SU-DHL-6 (cell line): ENCODE measurements at regions not wholly inside any gene's neighbourhood (a gene's known extent, or its start where the extent isn't known, plus 50 kb on each side); places are given as distances from the start of the nearest gene placed in this dataset.

Experiments used
- H2AFZ ChIP-seq: fragments of 200-600 bp; sonication (generic); 2 replicates; pipeline ENCODE4 v1.6.1; 2014; ENCODE audit warnings: low read depth, mild to moderate bottlenecking, moderate library complexity, mixed read lengths, antibody characterized with exemption, low read length; ENCODE audit not compliant: severe bottlenecking
- H3F3A ChIP-seq: fragments of 200-600 bp; shearing (Covaris generic); 2 replicates; pipeline ENCODE4 v1.6.0; 2016; ENCODE audit warnings: antibody characterized with exemption, mild to moderate bottlenecking; ENCODE audit not compliant: insufficient read depth
- H3K27ac ChIP-seq: fragments of 200-600 bp; sonication (generic); 2 replicates; pipeline ENCODE4 v1.5.1; 2016; ENCODE audit warnings: low read depth, mild to moderate bottlenecking, low read length, moderate library complexity, mixed read lengths
- H3K27me3 ChIP-seq: fragments of 200-600 bp; sonication (generic), shearing (Covaris generic); 2 replicates; pipeline ENCODE4 v1.6.0; 2014; ENCODE audit warnings: mild to moderate bottlenecking, low read length
- H3K36me3 ChIP-seq: fragments of 200-600 bp; sonication (generic); 2 replicates; pipeline ENCODE4 v1.6.1; 2014; ENCODE audit warnings: mild to moderate bottlenecking, low read length, mixed read lengths
- H3K4me2 ChIP-seq: fragments of 300-600, 200-600 bp; shearing (Covaris generic), sonication (generic); 2 replicates; pipeline ENCODE4 v1.6.0; 2014; ENCODE audit warnings: low read length, low read depth, mild to moderate bottlenecking; ENCODE audit not compliant: poor library complexity, severe bottlenecking
- H3K4me3 ChIP-seq: fragments of 200-600 bp; sonication (generic); 2 replicates; pipeline ENCODE4 v1.5.1; 2014; ENCODE audit warnings: antibody characterized with exemption, low read length, mild to moderate bottlenecking, mixed read lengths; ENCODE audit not compliant: insufficient read depth, poor library complexity, severe bottlenecking
- H3K79me2 ChIP-seq: fragments of 200-600 bp; sonication (generic); 2 replicates; pipeline ENCODE4 v1.6.1; 2014; ENCODE audit warnings: mild to moderate bottlenecking, low read length, moderate library complexity; ENCODE audit not compliant: insufficient read depth
- H3K9ac ChIP-seq: fragments of 200-600 bp; sonication (generic); 2 replicates; pipeline ENCODE4 v1.7.0; 2014; ENCODE audit warnings: mild to moderate bottlenecking, low read length
- H3K9me2 ChIP-seq: fragments of 200-600 bp; sonication (generic); replicated peaks from 2 replicates; pipeline ENCODE4 v1.6.1; 2014; ENCODE audit warnings: low read length; ENCODE audit not compliant: insufficient read depth
- H3K9me3 ChIP-seq: fragments of 200-600 bp; sonication (generic); 2 replicates; pipeline ENCODE4 v1.6.1; 2014; ENCODE audit warnings: low read length, mixed read lengths; ENCODE audit not compliant: insufficient read depth
- H4K20me1 ChIP-seq: fragments of 200-600 bp; sonication (generic); 2 replicates; pipeline ENCODE4 v1.6.1; 2014; ENCODE audit warnings: low read depth, mild to moderate bottlenecking, antibody characterized with exemption, low read length, moderate library complexity, mixed read lengths
- EZH2phosphoT487 ChIP-seq: fragments of 200-600 bp; sonication (generic), shearing (Covaris generic); conservative IDR thresholded peaks from 2 replicates; pipeline ENCODE4 v1.6.1; 2018; ENCODE audit warnings: mild to moderate bottlenecking, antibody characterized with exemption, low read length, moderate library complexity, mixed read lengths
- TF ChIP-seq, protein P1 (sequence below): fragments of 200-600 bp; sonication (generic); IDR thresholded peaks from one replicate; pipeline ENCODE4 v1.5.1; 2017; ENCODE audit warnings: antibody characterized with exemption, mild to moderate bottlenecking, low read length, moderate library complexity; ENCODE audit not compliant: insufficient read depth, poor library complexity, severe bottlenecking

GRCh38 chr2:196404276-196404675 lies 232.9 kb upstream of the STK17B start:
- Histone ChIP-seq H3K27me3 (no peaks in the 10 kb centered on the region), H3K9me2 (no peaks in the 10 kb centered on the region), H3K27ac (no peak overlapping the region), H4K20me1 (no peaks in the 10 kb centered on the region), H3K9ac (no peak overlapping the region), H3K4me2 (no peak overlapping the region), H2AFZ (no peak overlapping the region), H3K9me3 (no peaks in the 10 kb centered on the region), H3K4me3 (no peak overlapping the region), H3K36me3 (no peaks in the 10 kb centered on the region), H3K79me2 (no peaks in the 10 kb centered on the region), H3F3A (no peaks in the 10 kb centered on the region)
- no peak for TF ChIP-seq EZH2phosphoT487
- TF ChIP-seq, protein P1, sequence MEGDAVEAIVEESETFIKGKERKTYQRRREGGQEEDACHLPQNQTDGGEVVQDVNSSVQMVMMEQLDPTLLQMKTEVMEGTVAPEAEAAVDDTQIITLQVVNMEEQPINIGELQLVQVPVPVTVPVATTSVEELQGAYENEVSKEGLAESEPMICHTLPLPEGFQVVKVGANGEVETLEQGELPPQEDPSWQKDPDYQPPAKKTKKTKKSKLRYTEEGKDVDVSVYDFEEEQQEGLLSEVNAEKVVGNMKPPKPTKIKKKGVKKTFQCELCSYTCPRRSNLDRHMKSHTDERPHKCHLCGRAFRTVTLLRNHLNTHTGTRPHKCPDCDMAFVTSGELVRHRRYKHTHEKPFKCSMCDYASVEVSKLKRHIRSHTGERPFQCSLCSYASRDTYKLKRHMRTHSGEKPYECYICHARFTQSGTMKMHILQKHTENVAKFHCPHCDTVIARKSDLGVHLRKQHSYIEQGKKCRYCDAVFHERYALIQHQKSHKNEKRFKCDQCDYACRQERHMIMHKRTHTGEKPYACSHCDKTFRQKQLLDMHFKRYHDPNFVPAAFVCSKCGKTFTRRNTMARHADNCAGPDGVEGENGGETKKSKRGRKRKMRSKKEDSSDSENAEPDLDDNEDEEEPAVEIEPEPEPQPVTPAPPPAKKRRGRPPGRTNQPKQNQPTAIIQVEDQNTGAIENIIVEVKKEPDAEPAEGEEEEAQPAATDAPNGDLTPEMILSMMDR: no peak

DNA sequence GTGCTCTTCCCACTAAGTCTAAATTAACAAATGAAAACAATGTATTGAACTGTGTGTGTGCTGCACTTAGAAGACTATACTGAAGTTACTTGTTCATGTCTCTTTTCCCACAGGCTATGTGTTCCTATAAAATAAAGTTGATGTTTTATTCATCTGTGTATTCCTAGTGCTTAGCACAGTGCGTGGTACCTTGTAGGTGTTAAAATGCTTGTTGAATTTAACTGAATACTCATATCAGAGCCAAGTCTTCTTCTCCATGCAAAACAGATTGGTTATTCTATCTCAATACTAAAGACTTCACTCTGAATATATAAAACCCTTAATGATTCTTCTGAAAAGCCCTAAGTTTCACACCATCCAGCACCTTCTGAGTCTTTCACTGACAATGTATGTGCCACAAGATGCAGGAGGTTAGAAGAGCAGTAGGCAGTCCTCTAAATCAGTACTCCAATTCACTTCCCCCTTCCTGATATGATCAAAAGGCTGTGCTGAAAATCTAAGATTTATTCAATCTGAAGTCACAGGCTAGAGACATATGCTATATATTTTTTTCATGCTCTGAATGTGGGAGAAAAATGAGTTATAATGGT lies 231.7 kb upstream of the CCDC150 start:
- Histone ChIP-seq H3K9me3 (no peaks in the 10 kb centered on the region), H3F3A (no peaks in the 10 kb centered on the region), H3K27me3 (no peaks in the 10 kb centered on the region), H3K79me2 (no peaks in the 10 kb centered on the region), H3K27ac (no peak overlapping the region), H4K20me1 (no peaks in the 10 kb centered on the region), H2AFZ (no peak overlapping the region), H3K36me3 (no peaks in the 10 kb centered on the region), H3K4me3 (no peak overlapping the region), H3K9me2 (no peaks in the 10 kb centered on the region), H3K4me2 (no peak overlapping the region), H3K9ac (no peak overlapping the region)
- TF ChIP-seq, protein P1: no peak
- TF ChIP-seq EZH2phosphoT487: no peak

DNA sequence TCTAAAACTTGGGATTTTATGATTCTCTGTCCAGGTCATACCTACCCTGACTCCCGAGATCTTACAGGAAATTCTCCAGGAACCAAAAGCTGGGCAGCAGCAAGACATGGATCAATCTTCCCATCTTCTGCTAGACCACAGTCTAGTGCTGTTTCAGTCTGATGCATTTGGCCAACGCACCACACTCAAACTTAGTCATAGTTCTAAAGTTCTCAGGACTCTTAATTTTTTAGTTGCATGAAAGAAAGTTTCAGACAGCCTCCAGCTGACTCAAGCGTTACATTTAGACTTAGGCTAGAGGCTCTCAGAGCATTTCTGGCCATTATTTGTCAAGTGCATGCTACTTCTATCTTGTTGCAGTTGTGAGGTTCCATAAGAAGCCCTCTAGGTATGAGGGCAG lies 230.1 kb upstream of the CCDC150 start:
- no peaks in the 10 kb centered on the region for H3K9me2 ChIP-seq
- H3F3A ChIP-seq: no peaks in the 10 kb centered on the region
- H3K79me2 ChIP-seq: no peaks in the 10 kb centered on the region
- no peak overlapping the region for H3K4me3 ChIP-seq
- no peak overlapping the region for H2AFZ ChIP-seq
- H3K27ac ChIP-seq: no peak overlapping the region
- no peak overlapping the region for H3K9ac ChIP-seq
- H3K36me3 ChIP-seq: no peaks in the 10 kb centered on the region
- TF ChIP-seq EZH2phosphoT487: no peak
- TF ChIP-seq, protein P1: no peak
- H3K4me2 ChIP-seq: no peak overlapping the region
- no peaks in the 10 kb centered on the region for H3K9me3 ChIP-seq
- no peaks in the 10 kb centered on the region for H4K20me1 ChIP-seq
- no peaks in the 10 kb centered on the region for H3K27me3 ChIP-seq

GRCh38 chr2:196410008-196410407 lies 229.5 kb upstream of the CCDC150 start:
- H3K9me3 ChIP-seq: no peaks in the 10 kb centered on the region
- no peak overlapping the region for H3K4me2 ChIP-seq
- TF ChIP-seq, protein P1: no peak
- TF ChIP-seq EZH2phosphoT487: no peak
- H3F3A ChIP-seq: no peaks in the 10 kb centered on the region
- no peaks in the 10 kb centered on the region for H3K9me2 ChIP-seq
- no peak overlapping the region for H2AFZ ChIP-seq
- H3K36me3 ChIP-seq: no peaks in the 10 kb centered on the region
- no peak overlapping the region for H3K4me3 ChIP-seq
- H3K9ac ChIP-seq: no peak overlapping the region
- H3K79me2 ChIP-seq: no peaks in the 10 kb centered on the region
- no peak overlapping the region for H3K27ac ChIP-seq
- H4K20me1 ChIP-seq: no peaks in the 10 kb centered on the region
- no peaks in the 10 kb centered on the region for H3K27me3 ChIP-seq
